ENCODE measurements at regions not wholly inside any gene's neighbourhood (a gene's known extent, or its start where the extent isn't known, plus 50 kb on each side); places are given as distances from the start of the nearest gene placed in this dataset.
"Not testable (repeated sequence)": the region's sequence is repeated elsewhere in the genome, so short reads cannot be mapped to it uniquely, and the experiment has no call there.

- DNase-seq, result peak in 1 of 10 donors; percentile 30
- intact Hi-C loops (cut with DNase I), result no loop called here
Measured at GRCh38 chr16:86240716-86241363, 269.5 kb upstream of the FOXF1 start.

DNA sequence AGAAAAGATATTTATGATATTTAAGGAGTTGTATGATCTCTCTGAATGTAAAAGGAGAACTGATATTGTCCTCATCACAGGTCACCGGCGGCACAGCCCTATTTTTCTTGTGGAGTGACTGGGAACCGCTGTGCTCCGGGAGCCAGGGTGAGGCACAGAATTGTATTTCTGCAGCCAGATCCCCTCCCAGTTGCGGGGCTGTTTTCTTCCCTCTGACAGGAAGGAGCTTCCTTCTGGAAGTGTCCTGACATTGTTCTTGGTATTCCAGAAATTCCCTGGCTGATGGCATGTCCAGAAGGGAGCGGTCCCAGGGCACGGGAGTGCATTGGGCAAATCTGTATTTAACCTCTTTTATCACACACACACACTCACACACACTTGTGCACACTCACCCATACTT, 268.6 kb upstream of the FOXF1 start:
- DNase-seq, result peak in 1 of 10 donors; percentile 46
- intact Hi-C loops (cut with DNase I), result no loop called here

DNA sequence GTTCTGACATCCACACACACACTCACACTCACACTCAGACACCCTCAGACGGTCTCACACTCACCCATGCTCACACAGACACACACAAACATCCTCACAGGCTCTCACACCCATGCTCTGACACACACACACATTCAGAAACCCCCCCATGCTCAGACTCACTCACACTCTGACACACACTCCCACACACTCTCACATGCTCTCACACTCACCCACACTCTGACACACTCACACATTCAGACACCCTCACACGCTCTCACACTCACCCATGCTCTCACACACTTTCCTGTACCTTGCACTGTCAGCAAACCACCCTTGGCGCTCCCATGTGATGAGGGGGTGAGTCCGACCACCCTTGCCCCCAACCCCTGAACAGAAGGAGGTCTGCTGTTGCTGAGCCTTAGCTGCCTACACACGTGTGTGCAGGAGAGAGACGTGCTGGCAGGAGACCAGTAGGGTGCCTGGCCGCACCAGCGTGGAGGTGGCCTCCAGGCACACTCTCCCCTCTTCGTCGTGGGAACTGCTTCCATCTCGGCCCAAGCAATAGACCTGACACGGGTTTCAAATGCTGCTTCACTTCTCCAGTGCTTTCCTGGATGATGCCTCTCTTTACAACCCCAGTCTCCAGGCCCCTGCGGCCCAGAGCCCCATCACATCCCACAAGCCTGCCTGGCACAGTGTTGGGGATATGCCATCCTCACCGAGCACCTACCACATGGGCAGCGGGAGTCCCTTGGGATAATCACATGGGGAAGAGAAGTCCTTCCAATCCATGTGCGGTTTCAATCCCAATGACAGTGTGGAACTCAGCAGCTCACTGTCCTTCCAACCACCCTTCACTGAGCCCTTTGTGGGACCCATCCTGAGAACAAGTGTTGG, 267.8 kb upstream of the FOXF1 start:
- DNase-seq, result peak in 1 of 10 donors; percentile 39
- intact Hi-C loops (cut with DNase I), result no loop called here

DNA sequence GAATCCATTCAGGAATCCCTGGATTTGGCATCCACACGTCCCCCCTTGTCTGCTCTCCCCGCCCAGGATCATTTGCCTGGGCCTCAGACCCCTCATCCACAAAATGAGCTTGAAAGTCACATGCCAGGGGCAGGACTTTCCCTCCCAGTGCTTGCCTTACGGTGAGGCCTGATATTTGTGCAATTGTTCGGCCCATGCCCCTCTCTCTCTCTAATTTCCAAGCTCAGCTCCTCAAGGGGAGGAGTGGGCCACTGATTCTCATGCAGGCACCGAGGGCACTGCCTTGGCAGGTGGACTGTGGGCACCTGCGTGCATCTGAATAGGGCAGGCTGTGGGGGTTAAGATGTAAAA, 267.2 kb upstream of the FOXF1 start:
- intact Hi-C loops (cut with DNase I), result no loop called here
- DNase-seq, result peak in 1 of 10 donors; percentile 27

DNA sequence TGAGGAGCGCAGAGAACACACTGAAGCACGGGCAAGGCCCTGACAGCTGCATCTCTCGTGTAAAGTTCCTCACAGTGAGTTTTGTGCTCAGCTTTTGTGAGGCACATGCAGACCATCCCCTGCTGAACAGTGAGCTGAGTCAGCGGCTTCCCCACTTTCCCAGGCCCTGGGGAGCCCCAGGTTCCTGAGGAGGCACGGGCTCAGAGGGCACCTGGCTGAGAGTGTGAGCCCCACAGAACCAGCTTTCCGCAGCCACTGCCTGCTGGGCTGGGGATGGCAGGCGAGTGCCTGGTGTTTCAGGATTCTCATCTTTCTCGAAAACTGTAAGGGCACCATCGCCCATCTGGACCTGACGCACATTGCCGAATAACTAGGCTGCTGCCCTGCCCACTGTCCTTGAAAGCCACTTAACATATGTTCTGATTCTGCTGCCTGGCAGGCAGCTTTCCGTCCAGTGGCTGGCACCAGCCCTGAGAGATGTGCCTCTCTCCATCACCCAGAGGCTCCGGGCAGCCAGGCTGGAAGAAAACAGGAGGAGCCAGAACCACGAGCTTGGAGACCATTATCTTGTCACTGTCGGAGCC, 266.7 kb upstream of the FOXF1 start:
- intact Hi-C loops (cut with DNase I), result no loop called here
- peak in 1 of 10 donors; percentile 66 for DNase-seq

GRCh38 chr16:86244158-86244557, 266.2 kb upstream of the FOXF1 start:
- intact Hi-C loops (cut with DNase I), result no loop called here
- DNase-seq, result peak in 1 of 10 donors; percentile 48

DNA sequence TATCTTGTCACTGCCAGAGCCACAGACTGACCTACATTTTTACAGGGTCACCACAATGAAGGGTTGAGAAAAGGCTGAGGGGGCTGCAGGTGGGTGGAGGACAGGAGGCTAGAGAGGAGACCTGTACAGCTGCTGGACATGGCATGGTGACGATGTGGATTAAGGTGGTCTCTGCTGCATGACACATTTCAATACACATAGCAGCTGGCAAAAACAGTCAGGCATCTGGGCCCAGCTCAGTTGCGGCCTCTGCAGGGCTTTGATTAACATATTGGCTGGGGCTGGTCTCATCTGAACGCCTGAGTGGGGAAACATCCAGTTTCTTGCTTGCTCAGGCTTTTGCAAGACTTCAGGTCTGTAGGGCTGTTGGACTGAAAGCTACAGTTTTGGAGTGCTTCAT, 265.4 kb upstream of the FOXF1 start:
- intact Hi-C loops (cut with DNase I), result no loop called here

GRCh38 chr16:86245351-86245750, 265.0 kb upstream of the FOXF1 start:
- intact Hi-C loops (cut with DNase I), result no loop called here

More for the DNA sequence above, 265.4 kb upstream of the FOXF1 start:
- peak in 1 of 10 donors; percentile 22 for DNase-seq

GRCh38 chr16:86245895-86246294, 264.4 kb upstream of the FOXF1 start:
- peak in 1 of 10 donors; percentile 49 for DNase-seq

More at GRCh38 chr16:86245351-86245750, 265.0 kb upstream of the FOXF1 start:
- peak in 1 of 10 donors; percentile 52 for DNase-seq

GRCh38 chr16:86248310-86248905, 261.9 kb upstream of the FOXF1 start:
- intact Hi-C loops (cut with DNase I), result no loop called here
- peak in 1 of 10 donors; percentile 43 for DNase-seq

More at GRCh38 chr16:86245895-86246294, 264.4 kb upstream of the FOXF1 start:
- intact Hi-C loops (cut with DNase I), result no loop called here

DNA sequence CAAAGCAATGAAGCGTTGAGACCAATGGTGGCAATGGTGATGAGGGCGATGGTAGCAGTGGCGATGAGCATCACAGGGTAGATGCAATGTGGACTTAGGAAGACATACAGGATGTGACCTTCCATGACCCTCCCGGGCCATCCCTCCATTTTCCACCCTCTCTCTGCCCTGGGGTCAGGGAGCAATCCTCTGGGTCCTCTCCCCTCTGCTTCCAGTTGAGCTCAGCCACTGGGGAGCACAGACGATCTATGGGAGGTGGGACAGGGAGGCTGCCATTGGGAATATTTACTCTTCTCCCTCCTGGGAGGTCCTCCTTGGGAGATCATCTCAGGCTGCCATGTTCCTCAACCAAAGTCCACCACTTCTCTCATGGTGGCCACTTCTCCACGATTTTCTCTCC, 260.7 kb upstream of the FOXF1 start:
- intact Hi-C loops (cut with DNase I), result no loop called here
- DNase-seq, result peak in 1 of 10 donors; percentile 45

GRCh38 chr16:86251682-86252081, 258.6 kb upstream of the FOXF1 start:
- intact Hi-C loops (cut with DNase I), result no loop called here
- DNase-seq, result peak in 1 of 10 donors; percentile 22

GRCh38 chr16:86252596-86252995, 257.7 kb upstream of the FOXF1 start:
- intact Hi-C loops (cut with DNase I), result no loop called here
- peak in 1 of 10 donors; percentile 42 for DNase-seq

- no peak for DNase-seq
- intact Hi-C loops (cut with DNase I), result no loop called here
Measured at GRCh38 chr16:86255966-86256365, 254.4 kb upstream of the FOXF1 start.

- intact Hi-C loops (cut with DNase I), result no loop called here
- no peak for DNase-seq
Measured at GRCh38 chr16:86256995-86257394, 253.3 kb upstream of the FOXF1 start.

DNA sequence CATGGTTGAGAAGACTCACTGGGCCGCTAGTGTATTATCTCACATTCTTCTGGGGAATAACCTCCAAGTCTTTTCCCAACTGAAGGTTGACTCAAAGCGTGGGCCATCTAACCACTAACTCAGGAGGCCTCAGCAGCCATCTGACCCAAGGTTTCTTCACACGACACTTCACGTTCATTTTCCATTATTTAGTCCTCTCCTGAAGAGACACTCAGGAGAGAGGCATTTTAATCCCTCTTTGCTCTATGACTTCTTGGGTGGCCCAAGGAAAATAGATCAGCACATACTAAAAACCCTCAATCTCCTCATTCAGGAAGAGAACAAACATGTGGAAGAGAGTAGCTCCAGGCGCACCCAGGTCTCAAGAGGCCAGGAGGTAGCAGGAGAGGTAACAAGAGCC, 252.8 kb upstream of the FOXF1 start:
- no peak for DNase-seq

DNA sequence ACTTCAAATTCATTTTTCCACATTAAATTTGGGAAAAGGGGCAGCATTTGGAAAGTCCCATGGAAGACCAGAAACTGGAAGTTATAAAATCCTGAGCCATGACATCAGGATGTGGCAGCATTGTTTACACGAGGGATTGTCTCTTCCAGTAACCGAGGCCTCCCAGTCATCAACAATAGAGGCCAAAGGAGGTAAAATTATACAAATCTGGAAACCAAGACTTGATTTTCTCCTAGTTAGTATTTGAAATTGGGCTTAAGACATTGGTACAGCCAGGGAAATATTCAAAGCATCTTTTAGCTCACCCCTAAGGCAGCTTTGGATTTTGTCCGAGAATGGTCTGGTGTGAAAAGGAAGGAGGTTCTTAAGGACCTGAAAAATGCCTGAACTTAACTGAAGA, 251.6 kb upstream of the FOXF1 start:
- no peak for DNase-seq
- intact Hi-C loops (cut with DNase I), result no loop called here

More for the DNA sequence above, 252.8 kb upstream of the FOXF1 start:
- intact Hi-C loops (cut with DNase I), result no loop called here

DNA sequence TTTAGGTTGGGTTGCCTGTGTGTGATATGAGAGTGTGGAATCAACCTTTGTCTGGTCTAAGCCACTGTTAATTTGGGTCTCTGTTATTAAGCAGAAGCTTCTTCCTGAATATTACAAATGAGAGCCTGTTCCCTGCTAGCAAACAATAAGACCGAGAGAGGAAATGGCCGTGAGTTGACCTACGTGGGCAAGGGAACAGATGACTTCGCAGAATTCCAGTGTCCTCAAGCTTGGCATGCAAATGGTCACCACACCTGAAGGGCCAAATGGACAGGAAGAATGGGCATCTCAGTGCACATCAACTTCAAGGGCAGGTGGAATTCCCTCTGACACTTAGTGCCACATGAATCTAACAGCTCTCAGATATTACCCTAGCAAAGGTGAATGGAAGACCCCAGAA, 250.8 kb upstream of the FOXF1 start:
- DNase-seq, result no peak

DNA sequence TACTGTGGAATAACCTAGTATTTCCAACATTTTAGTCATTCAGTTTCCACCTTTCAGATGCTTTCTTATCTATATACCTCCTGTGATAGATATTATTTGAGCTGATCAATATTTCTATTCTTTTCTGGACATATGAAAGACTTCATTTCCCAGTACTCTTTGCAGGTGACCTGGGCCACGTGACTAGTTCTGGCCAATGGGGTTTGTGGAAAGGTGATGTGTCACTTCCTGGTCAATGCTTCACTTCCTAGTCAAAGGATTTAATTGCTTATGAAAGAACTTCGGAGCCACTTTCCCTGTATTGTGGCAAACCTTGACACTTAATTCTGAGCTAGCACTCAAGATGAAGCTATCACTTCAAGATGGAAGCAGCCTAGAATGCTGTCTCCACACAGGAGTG, 248.9 kb upstream of the FOXF1 start:
- DNase-seq, result no peak
- intact Hi-C loops (cut with DNase I), result no loop called here

More for the DNA sequence above, 250.8 kb upstream of the FOXF1 start:
- intact Hi-C loops (cut with DNase I), result no loop called here

DNA sequence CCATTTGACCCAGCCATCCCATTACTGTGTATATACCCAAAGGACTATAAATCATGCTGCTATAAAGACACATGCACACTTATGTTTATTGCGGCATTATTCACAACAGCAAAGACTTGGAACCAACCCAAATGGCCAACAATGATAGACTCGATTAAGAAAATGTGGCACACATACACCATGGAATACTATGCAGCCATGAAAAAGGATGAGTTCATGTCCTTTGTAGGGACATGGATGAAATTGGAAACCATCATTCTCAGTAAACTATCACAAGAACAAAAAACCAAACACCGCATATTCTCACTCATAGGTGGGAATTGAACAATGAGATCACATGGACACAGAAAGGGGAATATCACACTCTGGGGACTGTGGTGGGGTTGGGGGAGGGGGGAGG, 242.7 kb upstream of the FOXF1 start:
- intact Hi-C loops (cut with DNase I); DNase-seq: not testable (repeated sequence)

- no peak for DNase-seq
- intact Hi-C loops (cut with DNase I), result no loop called here
Measured at GRCh38 chr16:86270696-86271095, 239.6 kb upstream of the FOXF1 start.

Data from posterior cingulate gyrus (tissue), 11 donors.